HG03520 (cell line): ENCODE measurements at regions not wholly inside any gene's neighbourhood (a gene's known extent, or its start where the extent isn't known, plus 50 kb on each side); places are given as distances from the start of the nearest gene placed in this dataset.

Experiments
- ATAC-seq: cut with Tn5 transposase; IDR thresholded peaks from one replicate; pipeline ENCODE4 v1.9.1; 2021; ENCODE audit warnings: mild to moderate bottlenecking, moderate library complexity; ENCODE audit not compliant: unreplicated experiment

- no peak for ATAC-seq
Measured at GRCh38 chr5:120988941-120989340, 524.8 kb downstream of the PRR16 start.

GRCh38 chr5:120991569-120991968, 527.5 kb downstream of the PRR16 start:
- ATAC-seq = no peak

GRCh38 chr5:120994112-120994511, 530.0 kb downstream of the PRR16 start:
- no peak for ATAC-seq

GRCh38 chr5:120999550-120999949, 535.5 kb downstream of the PRR16 start:
- no peak for ATAC-seq

GRCh38 chr5:121006217-121006616, 542.1 kb downstream of the PRR16 start:
- no peak for ATAC-seq

GRCh38 chr5:121008041-121008440, 543.9 kb downstream of the PRR16 start:
- ATAC-seq = no peak

GRCh38 chr5:121009058-121009457, 545.0 kb downstream of the PRR16 start:
- ATAC-seq = no peak

GRCh38 chr5:121018004-121018403, 553.9 kb downstream of the PRR16 start:
- ATAC-seq = no peak

GRCh38 chr5:121019106-121019505, 555.0 kb downstream of the PRR16 start:
- no peak for ATAC-seq

GRCh38 chr5:121019734-121020133, 555.6 kb downstream of the PRR16 start:
- no peak for ATAC-seq

GRCh38 chr5:121021681-121022080, 557.6 kb downstream of the PRR16 start:
- no peak for ATAC-seq

- no peak for ATAC-seq
Measured at GRCh38 chr5:121024416-121025311, 560.6 kb downstream of the PRR16 start.

GRCh38 chr5:121025671-121026070, 561.6 kb downstream of the PRR16 start:
- no peak for ATAC-seq

GRCh38 chr5:121027636-121028035, 563.5 kb downstream of the PRR16 start:
- no peak for ATAC-seq

- no peak for ATAC-seq
Measured at GRCh38 chr5:121029536-121030245, 565.6 kb downstream of the PRR16 start.

GRCh38 chr5:121031491-121031890, 567.4 kb downstream of the PRR16 start:
- ATAC-seq = no peak

GRCh38 chr5:121033334-121033733, 569.2 kb downstream of the PRR16 start:
- ATAC-seq = no peak

- ATAC-seq = no peak
Measured at GRCh38 chr5:121038438-121038837, 574.3 kb downstream of the PRR16 start.

GRCh38 chr5:121049971-121050370, 585.9 kb downstream of the PRR16 start:
- no peak for ATAC-seq

GRCh38 chr5:121053055-121053985, 589.2 kb downstream of the PRR16 start:
- ATAC-seq = no peak

GRCh38 chr5:121055586-121055985, 591.5 kb downstream of the PRR16 start:
- ATAC-seq = no peak
